Ovary (tissue), 3 donors: ENCODE measurements at regions not wholly inside any gene's neighbourhood (a gene's known extent, or its start where the extent isn't known, plus 50 kb on each side); places are given as distances from the start of the nearest gene placed in this dataset.

Experiments used
- CTCF ChIP-seq, 3 donors: fragments of 450-650 bp in 2 of 3; fragments of 200-600 bp in 1 of 3; IDR thresholded peaks; one replicate each; pipeline versions ENCODE4 v1.5.1 to v1.8.0; 2016 to 2022; ENCODE audit warnings: antibody characterized with exemption in 3 of 3, mild to moderate bottlenecking in 1 of 3
- EP300 ChIP-seq: sonication (generic); formaldehyde crosslinking; IDR thresholded peaks from one replicate; pipeline ENCODE4 v1.6.1; 2017; ENCODE audit warnings: antibody characterized with exemption
- donor health status: DM: no; HTN: no; CAD: no.

GRCh38 chr1:60823151-60823550 lies 259.2 kb upstream of the NFIA start:
- TF ChIP-seq CTCF (IDR thresholded peaks at IDR 0.05) (no peak), EP300 (no peak)
